GM10266 (cell line): ENCODE measurements at regions not wholly inside any gene's neighbourhood (a gene's known extent, or its start where the extent isn't known, plus 50 kb on each side); places are given as distances from the start of the nearest gene placed in this dataset.

Experiments
- DNase-seq: peaks from one replicate; pipeline ENCODE4 v3.0.0; 2012; ENCODE audit errors: extremely low spot score
- TF ChIP-seq, protein P1 (sequence below): IDR thresholded peaks from 2 replicates; pipeline ENCODE4 v1.5.1; 2012; ENCODE audit warnings: mild to moderate bottlenecking, low read depth; ENCODE audit not compliant: control insufficient read depth, insufficient read depth; ENCODE audit errors: missing control alignments

- no peak for DNase-seq
- TF ChIP-seq, protein P1, sequence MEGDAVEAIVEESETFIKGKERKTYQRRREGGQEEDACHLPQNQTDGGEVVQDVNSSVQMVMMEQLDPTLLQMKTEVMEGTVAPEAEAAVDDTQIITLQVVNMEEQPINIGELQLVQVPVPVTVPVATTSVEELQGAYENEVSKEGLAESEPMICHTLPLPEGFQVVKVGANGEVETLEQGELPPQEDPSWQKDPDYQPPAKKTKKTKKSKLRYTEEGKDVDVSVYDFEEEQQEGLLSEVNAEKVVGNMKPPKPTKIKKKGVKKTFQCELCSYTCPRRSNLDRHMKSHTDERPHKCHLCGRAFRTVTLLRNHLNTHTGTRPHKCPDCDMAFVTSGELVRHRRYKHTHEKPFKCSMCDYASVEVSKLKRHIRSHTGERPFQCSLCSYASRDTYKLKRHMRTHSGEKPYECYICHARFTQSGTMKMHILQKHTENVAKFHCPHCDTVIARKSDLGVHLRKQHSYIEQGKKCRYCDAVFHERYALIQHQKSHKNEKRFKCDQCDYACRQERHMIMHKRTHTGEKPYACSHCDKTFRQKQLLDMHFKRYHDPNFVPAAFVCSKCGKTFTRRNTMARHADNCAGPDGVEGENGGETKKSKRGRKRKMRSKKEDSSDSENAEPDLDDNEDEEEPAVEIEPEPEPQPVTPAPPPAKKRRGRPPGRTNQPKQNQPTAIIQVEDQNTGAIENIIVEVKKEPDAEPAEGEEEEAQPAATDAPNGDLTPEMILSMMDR, result no peak
Observed at GRCh38 chr21:19844334-19844733, 1153.9 kb upstream of the NCAM2 start.

DNA sequence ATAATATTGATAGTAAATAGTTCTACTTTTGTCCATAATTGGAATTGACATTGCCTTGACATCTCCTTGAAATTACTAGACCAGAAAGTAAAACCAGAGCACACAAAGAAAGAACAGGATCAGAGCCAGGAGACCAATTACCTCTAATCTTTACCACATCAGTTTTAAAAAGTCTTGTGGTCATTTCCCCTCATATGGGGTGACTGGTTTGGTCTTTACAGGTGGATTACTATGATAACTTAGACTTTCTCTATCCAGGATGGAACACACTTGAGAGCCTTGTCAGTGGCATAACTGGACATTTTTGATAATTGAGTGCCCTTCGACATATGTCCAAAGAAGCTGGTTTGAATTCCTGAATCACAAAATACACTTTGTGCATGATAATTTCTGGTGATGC is 1148.1 kb upstream of the NCAM2 start:
- no peak for DNase-seq
- TF ChIP-seq, protein P1, result no peak

- TF ChIP-seq, protein P1, result no peak
- DNase-seq, result no peak
Observed at GRCh38 chr21:19853061-19853460, 1145.1 kb upstream of the NCAM2 start.

- TF ChIP-seq, protein P1, result no peak
- DNase-seq, result no peak
Observed at GRCh38 chr21:19853709-19854575, 1144.3 kb upstream of the NCAM2 start.

DNA sequence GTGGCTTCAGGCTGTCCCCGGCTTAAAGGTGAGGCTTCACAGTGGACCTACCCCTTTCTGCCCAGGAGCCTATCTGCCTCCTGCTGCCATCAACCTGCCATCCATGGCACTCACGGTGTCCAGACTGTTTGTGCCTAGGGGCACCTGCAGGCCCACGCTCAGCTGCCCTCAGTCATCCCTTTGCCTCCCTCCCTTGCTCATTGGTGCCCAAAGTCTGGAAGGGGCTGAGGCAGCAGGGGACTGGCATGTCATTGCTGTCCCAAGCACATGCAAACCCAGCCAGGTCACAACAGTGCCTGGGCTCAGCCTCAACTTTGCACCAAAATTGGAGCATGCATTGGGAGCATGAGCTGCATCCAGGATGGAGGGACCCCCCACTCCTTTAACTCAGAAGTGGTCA is 1142.7 kb upstream of the NCAM2 start:
- DNase-seq, result no peak
- TF ChIP-seq, protein P1, result no peak

DNA sequence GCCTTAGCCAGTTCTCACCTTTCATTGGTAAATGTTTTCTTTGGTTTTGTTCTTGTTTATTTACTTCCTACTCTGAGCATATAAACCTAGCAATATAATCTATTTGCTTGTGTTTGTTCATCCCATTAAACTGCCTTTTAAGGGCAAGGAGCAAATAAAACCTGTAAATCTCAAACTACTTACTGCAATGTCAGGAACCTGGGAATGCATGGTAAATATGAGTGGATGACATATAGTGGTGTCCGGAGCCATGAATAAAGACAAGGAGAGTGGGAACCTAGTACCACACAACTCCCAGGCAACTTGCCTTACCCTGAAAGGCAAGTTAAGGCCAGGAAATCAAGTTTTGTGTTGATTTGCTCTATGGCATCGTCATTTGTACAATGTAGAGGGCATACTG is 1133.7 kb upstream of the NCAM2 start:
- TF ChIP-seq, protein P1, result no peak

GRCh38 chr21:19870682-19871081 is 1127.5 kb upstream of the NCAM2 start:
- no peak for DNase-seq
- TF ChIP-seq, protein P1, result no peak

More for the DNA sequence above, 1133.7 kb upstream of the NCAM2 start:
- DNase-seq, result no peak
